ENCODE measurements at regions not wholly inside any gene's neighbourhood (a gene's known extent, or its start where the extent isn't known, plus 50 kb on each side); places are given as distances from the start of the nearest gene placed in this dataset.

- Mint-ChIP-seq H3K4me3 (ENCODE audit: low read depth) (no peak overlapping the region), H3K27me3 (peaks cover 6% of the 10 kb centered on the region), H3K4me1 (ENCODE audit: low read depth) (peaks cover 2% of the 10 kb centered on the region), H3K9me3 (ENCODE audit: low read depth) (no peaks in the 10 kb centered on the region), H3K27ac (no peak overlapping the region), H3K36me3 (ENCODE audit: insufficient read depth) (no peaks in the 10 kb centered on the region)
- no peak for TF ChIP-seq CTCF (IDR thresholded peaks at IDR 0.05; ENCODE audit: unreplicated experiment)
- no peak for DNase-seq (ENCODE audit: low spot score, unreplicated experiment)
These were observed 564.0 kb upstream of the JARID2 start for GRCh38 chr6:14681699-14682487.

- Mint-ChIP-seq H3K4me1 (ENCODE audit: low read depth) (no peaks in the 10 kb centered on the region), H3K27me3 (peaks cover 6% of the 10 kb centered on the region), H3K27ac (no peak overlapping the region), H3K36me3 (ENCODE audit: insufficient read depth) (no peaks in the 10 kb centered on the region), H3K9me3 (ENCODE audit: low read depth) (no peaks in the 10 kb centered on the region), H3K4me3 (ENCODE audit: low read depth) (no peak overlapping the region)
- no peak for DNase-seq (ENCODE audit: low spot score, unreplicated experiment)
- TF ChIP-seq CTCF (IDR thresholded peaks at IDR 0.05; ENCODE audit: unreplicated experiment), result no peak
These were observed 563.1 kb upstream of the JARID2 start for GRCh38 chr6:14682812-14683211.

- no peak for TF ChIP-seq CTCF (IDR thresholded peaks at IDR 0.05; ENCODE audit: unreplicated experiment)
- no peak overlapping the region for H3K27ac Mint-ChIP-seq
- no peaks in the 10 kb centered on the region for H3K9me3 Mint-ChIP-seq (ENCODE audit: low read depth)
- H3K27me3 Mint-ChIP-seq, result no peaks in the 10 kb centered on the region
- DNase-seq (ENCODE audit: low spot score, unreplicated experiment), result no peak
- no peaks in the 10 kb centered on the region for H3K36me3 Mint-ChIP-seq (ENCODE audit: insufficient read depth)
- H3K4me3 Mint-ChIP-seq (ENCODE audit: low read depth), result no peak overlapping the region
- no peaks in the 10 kb centered on the region for H3K4me1 Mint-ChIP-seq (ENCODE audit: low read depth)
These were observed 556.2 kb upstream of the JARID2 start for GRCh38 chr6:14689639-14690038.

- Mint-ChIP-seq H3K36me3 (ENCODE audit: insufficient read depth) (no peaks in the 10 kb centered on the region), H3K27me3 (no peaks in the 10 kb centered on the region), H3K9me3 (ENCODE audit: low read depth) (no peaks in the 10 kb centered on the region), H3K4me3 (ENCODE audit: low read depth) (no peak overlapping the region), H3K27ac (no peak overlapping the region), H3K4me1 (ENCODE audit: low read depth) (no peaks in the 10 kb centered on the region)
- DNase-seq (ENCODE audit: low spot score, unreplicated experiment), result no peak
- TF ChIP-seq CTCF (IDR thresholded peaks at IDR 0.05; ENCODE audit: unreplicated experiment), result no peak
These were observed 555.5 kb upstream of the JARID2 start for GRCh38 chr6:14690120-14691056.

GRCh38 chr6:14692208-14692607 lies 553.7 kb upstream of the JARID2 start:
- no peak overlapping the region for H3K27ac Mint-ChIP-seq
- no peak overlapping the region for H3K4me3 Mint-ChIP-seq (ENCODE audit: low read depth)
- TF ChIP-seq CTCF (IDR thresholded peaks at IDR 0.05; ENCODE audit: unreplicated experiment), result no peak
- DNase-seq (ENCODE audit: low spot score, unreplicated experiment), result no peak
- H3K27me3 Mint-ChIP-seq, result no peaks in the 10 kb centered on the region
- no peaks in the 10 kb centered on the region for H3K4me1 Mint-ChIP-seq (ENCODE audit: low read depth)
- H3K9me3 Mint-ChIP-seq (ENCODE audit: low read depth), result no peaks in the 10 kb centered on the region
- H3K36me3 Mint-ChIP-seq (ENCODE audit: insufficient read depth), result no peaks in the 10 kb centered on the region

Measured in progenitor cell of endocrine pancreas (in vitro differentiated cells).